ENCODE measurements at regions not wholly inside any gene's neighbourhood (a gene's known extent, or its start where the extent isn't known, plus 50 kb on each side); places are given as distances from the start of the nearest gene placed in this dataset.

DNA sequence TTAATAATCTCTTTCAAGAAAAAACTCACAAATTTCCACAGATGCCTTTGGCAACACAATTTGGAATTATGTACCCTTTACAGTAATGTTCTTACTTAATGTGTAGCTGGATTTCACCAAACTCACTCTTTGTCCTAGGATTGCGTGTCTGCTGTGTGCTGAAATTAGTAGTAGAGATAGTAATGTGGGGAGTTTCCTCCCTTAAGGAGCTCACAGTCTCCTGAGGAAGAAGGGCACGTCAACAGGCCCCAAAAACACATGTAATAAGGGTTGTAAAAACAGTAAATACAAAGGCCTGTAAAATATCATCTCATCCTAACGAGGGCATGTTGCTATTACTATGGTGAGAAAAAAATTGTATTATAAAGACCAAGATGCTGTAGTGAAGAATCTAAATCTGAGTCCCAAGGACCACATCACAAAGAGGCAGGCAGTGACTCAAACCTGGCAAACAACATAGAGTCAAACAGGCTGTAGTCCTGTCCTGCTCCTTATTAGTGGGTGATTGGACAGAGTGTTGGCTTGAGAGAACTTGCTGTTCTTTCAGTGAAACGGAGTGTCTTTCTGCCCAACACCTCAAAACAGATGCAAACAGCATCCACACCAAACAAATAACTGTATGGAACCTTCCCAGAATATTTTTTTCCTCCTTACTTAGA, 83.2 kb upstream of the PAPPA start:
- no peak for DNase-seq

DNA sequence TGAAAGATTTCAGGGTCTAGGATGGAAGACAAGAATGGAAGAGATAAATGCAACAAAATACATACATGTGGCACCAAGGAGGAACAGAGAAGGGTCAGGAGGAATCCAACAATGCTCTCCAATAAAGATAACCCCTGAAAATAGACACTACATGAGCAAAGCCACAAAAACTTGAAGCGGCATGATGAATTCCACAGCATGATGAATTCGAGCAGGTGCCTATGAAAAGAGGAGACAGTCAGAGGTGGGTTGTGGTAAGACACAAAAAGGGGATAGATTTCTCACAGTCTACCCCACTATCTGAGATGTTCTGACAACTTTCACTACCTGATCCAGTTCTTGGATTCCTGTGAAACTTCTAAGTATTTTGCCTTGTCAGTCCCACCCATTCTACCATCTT, 81.5 kb upstream of the PAPPA start:
- no peak for DNase-seq

DNA sequence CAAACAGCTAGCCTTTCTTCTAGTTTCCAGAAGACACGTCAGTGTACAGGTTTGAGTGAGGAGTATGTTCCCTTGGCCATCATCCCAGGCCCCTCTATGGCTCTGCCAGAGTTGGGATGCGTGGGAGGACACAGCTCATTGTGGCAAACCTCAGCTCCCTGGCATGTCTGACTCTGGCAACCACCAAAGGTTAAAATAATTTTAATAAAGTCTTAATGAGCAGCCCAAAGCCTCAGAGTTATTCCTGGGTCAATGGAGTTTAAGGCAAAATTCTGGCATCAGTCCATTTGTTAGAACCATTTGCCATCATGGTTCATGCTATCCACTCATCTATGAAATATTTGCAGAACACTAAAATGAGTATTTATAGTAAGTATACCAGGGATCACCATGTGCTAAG, 79.8 kb upstream of the PAPPA start:
- no peak for DNase-seq

DNA sequence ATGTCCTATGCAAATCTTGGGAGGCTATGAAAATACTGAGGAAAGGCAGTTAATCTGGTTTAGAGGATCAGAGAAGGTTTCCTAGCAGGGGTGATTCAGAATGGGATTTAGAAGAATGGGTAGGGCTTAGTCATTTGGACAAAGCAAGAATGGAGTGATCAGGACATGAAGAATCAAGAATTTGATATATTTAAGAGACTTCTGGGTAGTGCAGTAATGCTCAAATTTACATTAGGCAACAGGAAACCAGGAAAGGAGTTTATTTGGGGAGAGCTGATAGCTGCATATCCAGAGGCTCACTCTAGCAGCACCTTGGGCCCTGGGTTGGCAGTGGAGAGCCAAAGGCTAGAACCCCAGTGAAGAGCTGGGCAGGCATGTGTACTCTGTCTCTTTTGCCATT, 78.9 kb upstream of the PAPPA start:
- no peak for DNase-seq

DNA sequence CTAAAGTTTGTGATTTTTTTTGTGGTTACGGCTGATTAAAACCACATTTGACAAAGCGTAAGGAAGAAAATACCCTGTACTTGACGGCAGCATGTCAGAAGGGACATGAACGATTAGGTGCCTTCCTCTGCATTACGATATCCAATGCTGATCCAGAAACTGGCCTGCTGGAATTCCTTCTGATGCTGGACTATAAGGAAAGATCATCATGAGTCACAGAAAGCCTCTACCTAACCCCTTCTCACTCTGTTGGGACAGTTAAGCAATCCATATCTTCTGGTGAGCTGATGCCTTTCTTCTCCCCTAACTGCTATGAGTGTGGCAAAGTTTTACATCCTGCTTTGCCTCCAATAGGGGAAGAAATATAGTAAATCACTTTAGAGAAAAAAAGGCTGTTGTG, 78.4 kb upstream of the PAPPA start:
- no peak for DNase-seq

DNA sequence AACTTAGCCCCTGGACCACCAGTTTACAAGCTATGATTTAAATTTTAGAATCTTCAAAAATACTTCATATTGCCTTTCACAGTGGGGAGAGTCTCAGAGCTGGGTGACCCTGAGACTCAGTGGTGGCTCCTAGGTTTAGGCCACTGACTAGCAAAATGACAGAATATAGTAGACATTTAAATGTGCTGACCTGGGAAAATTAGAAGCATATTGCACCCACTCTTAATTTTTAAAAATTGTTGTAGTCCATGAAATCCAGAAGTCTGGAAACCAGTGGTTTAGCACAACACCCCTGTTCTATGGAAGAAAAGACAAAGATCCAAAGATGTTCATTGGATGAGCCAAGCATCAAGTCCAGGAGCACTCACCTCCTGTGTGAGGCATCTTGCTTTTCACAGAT, 75.0 kb upstream of the PAPPA start:
- no peak for DNase-seq

DNA sequence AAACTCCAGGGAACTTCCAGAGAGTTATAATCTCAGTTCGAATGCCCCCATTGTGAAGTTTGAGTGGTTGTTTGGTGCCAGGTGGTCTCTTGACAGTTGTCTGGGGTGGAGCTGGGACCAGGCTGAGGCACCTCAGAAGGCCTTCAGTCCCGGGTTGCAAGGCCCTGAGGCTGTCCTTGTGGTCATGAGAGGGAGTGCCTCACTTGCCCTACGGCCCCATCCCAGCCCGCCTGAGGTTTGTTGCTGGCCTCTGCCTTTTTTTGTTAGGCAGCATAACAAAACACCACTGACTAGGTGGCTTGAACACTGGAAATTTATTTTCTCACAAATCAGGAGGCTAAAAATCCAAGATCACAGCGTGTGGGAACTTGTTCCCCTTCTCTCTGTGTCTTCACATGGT, 73.0 kb upstream of the PAPPA start:
- no peak for DNase-seq

DNA sequence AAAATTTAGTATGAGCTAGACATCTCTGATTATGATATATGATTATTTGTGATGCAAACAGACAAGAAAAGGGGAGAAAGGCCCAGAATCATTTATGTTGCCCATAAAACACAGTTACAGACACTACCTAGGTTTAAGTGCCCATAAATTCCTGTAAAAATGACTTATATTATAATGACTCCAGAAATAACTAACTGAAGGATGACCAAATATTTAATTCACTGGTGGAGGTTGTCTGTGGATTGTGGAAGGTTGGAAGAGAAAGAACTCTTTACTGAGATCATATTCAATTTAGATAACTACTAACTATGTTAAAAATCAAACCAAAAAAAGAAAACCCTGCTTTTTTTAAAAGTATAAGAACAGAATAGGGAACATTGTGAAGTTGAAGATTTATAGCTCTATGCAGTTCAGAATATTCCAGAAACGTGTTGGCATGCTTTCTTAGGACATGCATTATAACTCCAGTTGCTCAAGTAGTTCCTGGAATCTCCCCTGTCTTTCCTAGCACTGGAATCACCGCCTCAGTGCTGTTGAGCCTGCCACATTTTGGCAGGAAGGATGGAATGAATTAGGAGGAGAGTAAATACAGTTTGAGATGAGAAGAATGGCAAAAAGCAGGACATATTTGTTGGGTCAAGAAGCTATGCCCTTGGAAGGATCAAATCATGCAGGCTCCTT, 72.0 kb upstream of the PAPPA start:
- no peak for DNase-seq

DNA sequence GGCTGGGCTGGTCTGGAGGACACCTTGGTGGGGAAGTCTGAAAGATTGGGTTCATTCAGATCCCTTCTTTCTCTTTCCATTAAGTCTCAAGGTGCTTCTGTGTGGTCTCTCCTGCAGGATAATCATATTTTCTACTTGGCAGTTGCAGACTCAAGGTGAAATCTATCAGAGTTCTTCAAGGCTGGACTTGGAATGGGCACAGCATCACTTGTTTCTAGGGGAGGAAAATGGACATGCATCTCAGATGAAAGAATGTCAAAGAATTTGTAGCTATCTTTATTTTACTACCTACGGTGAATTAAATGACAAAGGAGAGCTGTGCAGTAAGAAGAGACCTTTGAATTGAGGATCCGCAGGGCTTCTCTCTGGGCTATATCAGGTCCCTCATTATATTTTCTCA, 69.8 kb upstream of the PAPPA start:
- DNase-seq = no peak

DNA sequence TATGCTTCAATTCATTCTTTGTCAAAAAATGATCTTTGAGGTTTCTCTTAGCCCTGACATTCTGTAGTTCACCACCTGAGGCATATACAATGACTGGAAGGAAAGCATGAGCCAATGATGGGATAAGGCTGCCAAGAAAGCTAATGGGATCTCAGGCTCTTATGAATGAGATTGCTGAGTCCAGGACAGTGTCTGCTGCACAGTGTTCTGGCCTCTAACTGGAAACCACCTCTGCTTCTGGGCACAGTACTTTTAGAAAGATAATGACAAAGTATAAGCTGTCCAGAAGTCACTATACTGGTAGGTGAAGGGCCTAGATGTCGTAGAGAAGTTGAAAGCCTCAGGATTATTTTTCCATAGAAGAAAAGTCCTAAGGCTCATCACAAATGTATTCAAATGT, 69.1 kb upstream of the PAPPA start:
- no peak for DNase-seq

DNA sequence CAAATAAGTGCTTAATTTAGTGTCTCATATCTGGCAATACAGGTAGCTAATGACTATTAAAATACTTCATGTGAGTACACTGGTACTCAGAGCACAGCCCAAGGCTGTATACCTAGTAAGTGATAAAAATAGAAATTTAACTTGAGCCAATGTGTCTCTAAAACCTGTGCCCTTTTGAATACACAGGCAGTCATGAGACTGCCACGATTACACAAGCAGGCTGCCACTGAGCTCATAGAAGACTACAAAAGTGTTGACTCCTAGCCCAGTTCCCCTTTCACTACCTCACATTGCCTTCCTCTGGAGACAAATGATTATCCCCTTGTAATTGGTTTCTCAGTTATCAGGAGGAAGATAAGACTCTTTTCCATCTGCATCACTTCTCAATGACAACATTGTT, 66.3 kb upstream of the PAPPA start:
- no peak for DNase-seq

DNA sequence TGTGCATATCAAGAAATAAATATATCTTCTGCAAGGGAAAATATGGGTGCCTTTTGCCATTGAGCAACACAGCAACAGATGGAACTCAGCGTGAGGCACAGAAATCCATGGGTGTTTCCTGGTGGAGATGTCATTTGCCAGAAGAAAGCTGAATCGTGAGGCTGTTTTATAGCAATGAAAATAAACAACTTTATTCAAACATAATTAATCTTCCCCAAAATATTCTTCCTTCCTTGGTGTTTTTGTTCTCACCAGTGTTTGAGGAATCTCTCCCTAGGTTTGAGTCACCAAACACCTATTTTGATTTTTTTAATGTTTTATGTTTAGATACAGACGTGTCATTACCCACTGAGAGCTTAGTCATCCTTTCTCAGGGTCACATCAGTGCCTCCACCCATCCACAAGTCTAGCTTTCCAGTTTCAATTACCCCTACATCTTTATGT, 65.8 kb upstream of the PAPPA start:
- no peak for DNase-seq

DNA sequence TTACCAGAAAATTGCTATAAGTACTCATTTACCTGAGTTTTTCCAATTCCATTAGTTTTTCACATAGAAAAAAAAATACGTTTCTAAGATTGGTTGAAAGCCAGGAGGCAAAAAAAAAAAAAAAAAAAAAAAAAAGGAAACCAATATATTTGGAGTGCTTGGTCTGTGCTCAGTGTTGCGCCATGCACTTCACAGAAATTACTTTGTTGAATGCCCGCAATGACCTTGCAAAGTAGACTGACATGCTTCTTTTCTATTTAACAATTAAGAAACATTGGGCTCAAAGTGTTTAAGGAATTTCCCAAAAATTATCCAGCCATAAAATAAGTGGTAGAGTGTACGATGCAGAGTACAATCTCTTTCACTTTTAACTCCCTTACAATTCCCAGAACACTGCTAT, 65.2 kb upstream of the PAPPA start:
- no peak for DNase-seq

DNA sequence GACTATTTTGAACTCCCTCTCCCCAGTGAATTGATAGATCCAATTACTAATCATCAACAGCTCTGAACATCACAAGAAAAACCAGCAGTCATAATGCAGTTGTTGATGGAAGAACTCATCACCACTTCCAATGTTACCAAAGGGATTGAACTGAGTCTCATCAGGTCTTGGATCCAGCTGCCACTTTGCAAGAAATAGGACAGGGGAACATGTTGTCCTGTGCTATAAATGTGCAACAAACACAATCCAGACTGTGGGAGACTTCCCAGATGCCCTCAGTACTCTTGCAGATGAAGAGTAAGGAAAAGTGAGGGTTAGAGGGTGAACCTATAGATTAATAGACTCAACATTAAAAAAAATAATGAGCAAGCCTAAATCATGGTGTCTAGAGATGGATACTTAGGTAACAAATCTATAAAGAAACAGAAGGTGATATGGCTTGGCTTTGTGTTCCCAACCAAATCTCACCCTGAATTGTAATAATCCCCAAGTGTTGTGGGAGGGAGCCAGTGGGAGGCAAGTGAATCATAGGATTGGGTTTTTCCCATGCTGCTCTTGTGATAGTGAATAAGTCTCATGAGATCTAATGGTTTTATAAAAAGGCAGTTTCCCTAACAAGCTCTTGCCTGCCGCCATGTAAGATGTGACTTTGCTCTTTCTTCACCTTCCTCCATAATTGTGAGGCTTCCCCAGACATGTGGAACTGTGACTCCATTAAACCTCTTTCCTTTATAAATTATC, 63.4 kb upstream of the PAPPA start:
- no peak for DNase-seq

DNA sequence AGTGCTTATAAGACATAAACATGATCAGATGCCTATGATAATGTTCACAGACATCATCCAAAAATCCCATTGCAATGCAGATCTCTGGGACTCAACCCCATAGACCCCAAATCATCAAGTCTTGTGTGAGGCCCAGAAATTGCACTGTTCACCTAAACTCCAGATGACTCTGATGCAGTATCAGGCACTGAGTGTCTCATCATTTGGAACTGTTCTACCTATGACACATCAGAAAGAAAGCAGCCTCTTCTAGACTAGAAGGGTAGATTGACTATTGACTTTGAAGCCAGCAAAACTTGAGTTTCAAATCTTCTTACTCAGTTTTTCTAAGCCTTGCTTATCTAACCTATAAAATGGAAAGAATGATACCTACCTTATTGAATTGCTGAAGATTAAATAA, 58.7 kb upstream of the PAPPA start:
- no peak for DNase-seq

DNA sequence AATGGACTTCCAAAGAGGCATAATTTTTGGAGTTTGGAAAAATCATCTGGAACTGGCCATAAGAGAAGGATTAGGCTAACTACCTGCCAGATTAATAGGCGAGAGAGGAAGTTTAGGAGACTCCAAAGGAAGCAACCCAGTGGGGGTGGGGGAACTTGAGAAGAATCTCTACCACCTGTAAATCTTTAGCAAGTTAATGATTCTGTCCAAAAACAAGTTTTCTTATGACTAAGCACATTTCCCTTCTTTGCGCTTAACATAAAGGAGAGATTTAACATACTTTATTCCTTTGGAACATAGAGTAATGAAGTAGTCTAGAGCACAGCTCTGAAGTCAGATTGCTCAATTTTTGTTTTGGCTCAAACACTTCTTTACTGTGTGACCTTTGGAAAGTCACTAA, 58.2 kb upstream of the PAPPA start:
- no peak for DNase-seq

DNA sequence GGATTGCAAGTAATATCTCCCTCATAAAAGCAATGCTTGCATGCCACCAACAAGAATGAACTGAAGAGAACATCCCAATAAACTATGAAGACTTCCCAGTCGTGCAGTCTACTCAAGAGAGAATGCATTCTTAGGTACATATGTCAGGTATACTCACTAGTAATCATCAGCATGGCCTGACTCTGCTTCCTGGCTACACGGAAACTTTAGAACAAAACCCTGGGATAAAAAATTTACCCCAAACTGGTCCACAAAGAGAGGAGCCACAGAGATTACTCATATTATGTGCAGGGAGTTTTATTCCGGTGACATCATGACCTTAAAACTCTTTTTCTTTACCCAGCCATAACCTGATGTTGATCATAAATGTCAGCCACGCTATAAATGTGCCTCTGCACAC, 57.5 kb upstream of the PAPPA start:
- DNase-seq = no peak

DNA sequence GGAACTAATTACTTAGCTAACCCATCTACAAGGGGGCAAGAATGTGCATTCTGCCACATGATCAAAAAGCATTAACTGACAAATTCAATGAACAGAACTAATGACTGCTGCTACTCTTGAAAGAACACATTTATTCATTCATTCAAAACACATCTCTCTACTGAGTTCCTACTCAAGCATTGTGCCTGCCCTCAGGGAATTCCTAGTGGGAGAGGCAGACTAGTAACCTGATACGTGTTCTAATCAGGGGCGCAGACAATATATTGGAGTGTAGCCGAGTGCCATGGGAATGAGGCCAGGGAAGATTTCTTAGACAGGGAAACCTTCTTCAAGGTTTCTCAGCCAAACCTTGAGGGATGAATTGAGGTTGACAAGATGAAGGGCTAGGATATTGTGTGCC, 56.7 kb upstream of the PAPPA start:
- no peak for DNase-seq

DNA sequence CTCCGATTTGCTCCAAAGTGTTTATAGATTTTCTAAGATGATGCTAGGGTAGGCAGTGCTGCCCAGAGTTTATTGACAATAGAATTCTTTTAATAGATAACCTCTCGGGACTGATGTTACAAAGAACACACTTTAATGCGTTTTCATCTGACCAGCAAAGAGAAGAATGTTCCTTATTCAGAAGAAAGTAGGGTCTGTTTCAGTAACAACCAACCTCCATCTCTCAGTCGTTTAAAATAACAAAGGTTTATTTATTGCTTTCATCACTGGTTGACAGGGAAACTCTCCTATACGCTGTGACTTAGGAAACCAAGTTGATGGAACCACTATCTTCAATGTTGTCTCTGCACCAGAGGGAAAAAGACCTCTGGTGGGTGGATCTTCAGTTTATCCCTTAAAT, 55.1 kb upstream of the PAPPA start:
- DNase-seq = no peak

DNA sequence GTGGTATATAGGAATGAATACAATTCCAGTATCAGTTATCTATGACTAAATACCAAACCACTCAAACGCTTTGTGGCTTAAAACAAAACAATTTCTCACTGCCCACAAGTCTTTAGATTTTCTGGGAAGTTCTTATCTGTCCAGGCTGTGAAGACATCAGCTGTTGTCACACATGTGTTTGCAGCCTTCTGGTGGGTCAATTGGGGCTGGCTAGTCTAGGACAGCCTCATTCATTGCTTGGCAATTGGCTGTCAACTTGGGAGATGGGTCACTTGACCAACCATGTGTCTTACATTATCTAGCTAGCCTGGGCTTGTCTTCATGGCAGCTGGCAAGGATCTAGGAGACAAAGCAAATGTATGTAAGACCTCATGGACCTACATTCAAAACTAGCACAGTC, 53.8 kb upstream of the PAPPA start:
- no peak for DNase-seq

DNA sequence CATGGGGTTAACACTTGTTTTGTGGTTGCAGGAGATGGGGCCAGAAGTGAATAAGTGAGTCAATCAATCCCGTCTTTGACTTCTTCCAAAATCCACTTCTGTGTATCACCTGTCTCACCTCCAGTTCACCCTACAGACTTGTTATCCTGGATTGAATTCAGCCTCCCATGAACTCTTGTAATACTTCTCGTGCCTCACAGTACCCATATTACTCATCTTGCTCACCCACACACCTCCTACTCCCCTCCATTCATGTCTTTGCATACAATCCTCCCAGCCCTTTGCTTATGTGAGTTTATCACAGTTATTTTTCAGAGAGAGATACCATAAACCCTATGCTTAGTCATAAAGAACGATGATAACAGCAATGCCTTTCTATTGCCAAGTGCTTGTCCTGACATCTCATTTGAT, 52.9 kb upstream of the PAPPA start:
- DNase-seq = no peak

DNA sequence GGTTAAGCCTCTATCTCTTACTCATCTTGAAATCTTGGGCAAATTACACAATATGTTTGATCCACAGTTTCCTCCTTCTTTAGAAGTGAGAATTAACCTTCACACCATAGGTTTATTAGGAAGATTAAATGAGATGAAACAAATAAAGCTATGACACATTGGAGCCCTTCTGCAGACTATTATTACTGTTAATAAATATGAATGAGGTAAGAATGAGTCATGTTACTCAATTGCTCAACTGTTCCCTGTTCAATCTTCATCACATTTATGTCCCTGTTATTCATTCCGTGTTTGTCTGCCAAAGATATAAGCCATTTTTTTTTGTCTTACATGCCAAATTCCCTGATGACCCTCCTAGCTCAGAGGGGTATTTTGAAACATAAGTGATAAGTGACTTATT, 52.1 kb upstream of the PAPPA start:
- DNase-seq = no peak

DNA sequence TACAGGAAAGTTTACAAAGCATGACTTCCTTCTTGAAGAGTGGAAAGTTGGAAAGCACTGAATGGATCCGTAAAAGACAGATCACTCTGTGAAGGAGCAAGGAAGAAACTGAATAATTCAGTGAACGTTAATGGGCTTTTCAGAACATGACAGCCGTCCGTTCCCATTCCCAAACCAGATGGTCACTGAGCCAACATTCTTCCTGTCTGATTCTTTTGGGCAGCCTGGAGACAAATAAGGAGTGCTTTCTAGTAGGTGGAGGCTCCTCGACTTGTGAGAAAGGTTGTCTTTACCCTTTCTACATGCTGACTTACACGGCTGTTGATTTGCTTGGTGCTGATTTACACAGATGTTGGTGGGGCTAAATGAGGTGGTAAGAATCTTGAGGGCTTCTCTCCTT, 51.0 kb upstream of the PAPPA start:
- no peak for DNase-seq

Measured in NCI-H510A treated with DMSO at 0.1 percent for 48 hours (cell line).